ENCODE measurements at regions not wholly inside any gene's neighbourhood (a gene's known extent, or its start where the extent isn't known, plus 50 kb on each side); places are given as distances from the start of the nearest gene placed in this dataset.

- ChIA-PET CTCF (interaction anchor here (0.5 kb wide), 1 partner anchor 1352 kb away, joined by 3 read pairs; no protein-coding TSS in a partner anchor), POLR2A (no interaction called here)
- TF ChIP-seq PATZ1 (tag by site-specific recombination; IDR thresholded peaks at IDR 0.05) (no peak), ZNF621 (tag by site-specific recombination; IDR thresholded peaks at IDR 0.05) (no peak), MEIS1 (CRISPR knock-in tag; IDR thresholded peaks at IDR 0.05; ENCODE audit: borderline replicate concordance) (no peak), ZNF311 (tag by site-specific recombination; IDR thresholded peaks at IDR 0.05; ENCODE audit: borderline replicate concordance) (no peak), ZNF664 (tag by site-specific recombination; IDR thresholded peaks at IDR 0.05) (no peak), ZNF501 (tag by site-specific recombination; IDR thresholded peaks at IDR 0.05) (no peak), CTCF (tag by site-specific recombination; IDR thresholded peaks at IDR 0.05) (no peak), ZNF701 (tag by site-specific recombination; IDR thresholded peaks at IDR 0.05) (no peak), ZNF19 (tag by site-specific recombination; IDR thresholded peaks at IDR 0.05; ENCODE audit: low read depth) (no peak), OSR2 (tag by site-specific recombination; IDR thresholded peaks at IDR 0.05) (no peak), ZNF449 (tag by site-specific recombination; IDR thresholded peaks at IDR 0.05) (no peak)
- H3K4me3 ChIP-seq (ENCODE audit: low read depth, low read length), result no peak overlapping the region
- H3K4me1 ChIP-seq (ENCODE audit: control insufficient read depth, insufficient read depth, low read length), result no peaks in the 10 kb centered on the region
- no peak overlapping the region for H3K27ac ChIP-seq (ENCODE audit: extremely low read depth, low read depth, low read length)
- H3K36me3 ChIP-seq (ENCODE audit: control insufficient read depth in 2 of 2, insufficient read depth in 1 of 2, low read length in 2 of 2), result no peaks in the 10 kb centered on the region
- H3K9me3 ChIP-seq (ENCODE audit: control insufficient read depth, insufficient read depth, low read depth, low read length), result no peaks in the 10 kb centered on the region
Observed at GRCh38 chr7:10082896-10083295, 890.8 kb upstream of the PHF14 start.

- H3K4me3 ChIP-seq (ENCODE audit: low read depth, low read length), result no peak overlapping the region
- ChIA-PET POLR2A (no interaction called here), CTCF (interaction anchor here (0.6 kb wide), 1 partner anchor 105 kb away, joined by 3 read pairs; no protein-coding TSS in a partner anchor)
- no peaks in the 10 kb centered on the region for H3K36me3 ChIP-seq (ENCODE audit: control insufficient read depth in 2 of 2, insufficient read depth in 1 of 2, low read length in 2 of 2)
- no peak overlapping the region for H3K27ac ChIP-seq (ENCODE audit: extremely low read depth, low read depth, low read length)
- H3K9me3 ChIP-seq (ENCODE audit: control insufficient read depth, insufficient read depth, low read depth, low read length), result no peaks in the 10 kb centered on the region
- no peak for TF ChIP-seq ZFP37 (tag by site-specific recombination; IDR thresholded peaks at IDR 0.05)
- TF ChIP-seq PRDM1 (tag by site-specific recombination; IDR thresholded peaks at IDR 0.05), result no peak
- TF ChIP-seq ZNF600 (tag by site-specific recombination; IDR thresholded peaks at IDR 0.05), result no peak
- no peak for TF ChIP-seq ZBTB48 (tag by site-specific recombination; IDR thresholded peaks at IDR 0.05)
- no peak for TF ChIP-seq ZXDB (tag by site-specific recombination; IDR thresholded peaks at IDR 0.05)
- no peak for TF ChIP-seq ZNF561 (tag by site-specific recombination; IDR thresholded peaks at IDR 0.05; ENCODE audit: borderline replicate concordance)
- no peak for TF ChIP-seq ZNF138 (tag by site-specific recombination; IDR thresholded peaks at IDR 0.05; ENCODE audit: borderline replicate concordance)
- no peak for TF ChIP-seq BCL11A (tag by site-specific recombination; IDR thresholded peaks at IDR 0.05; ENCODE audit: low read depth)
- TF ChIP-seq OVOL3 (tag by site-specific recombination; IDR thresholded peaks at IDR 0.05), result no peak
- TF ChIP-seq HIC1 (tag by site-specific recombination; IDR thresholded peaks at IDR 0.05), result no peak
- no peak for TF ChIP-seq ZNF664 (tag by site-specific recombination; IDR thresholded peaks at IDR 0.05)
- TF ChIP-seq ZNF324 (tag by site-specific recombination; IDR thresholded peaks at IDR 0.05), result no peak
- TF ChIP-seq EGR2 (tag by site-specific recombination; IDR thresholded peaks at IDR 0.05; ENCODE audit: low read depth), result no peak
- no peak for TF ChIP-seq SALL2 (tag by site-specific recombination; IDR thresholded peaks at IDR 0.05; ENCODE audit: borderline replicate concordance)
- TF ChIP-seq ZNF433 (tag by site-specific recombination; IDR thresholded peaks at IDR 0.05; ENCODE audit: low read depth), result no peak
- TF ChIP-seq ZNF670 (tag by site-specific recombination; IDR thresholded peaks at IDR 0.05; ENCODE audit: low read depth), result no peak
- TF ChIP-seq ZBTB21 (tag by site-specific recombination; IDR thresholded peaks at IDR 0.05), result no peak
- TF ChIP-seq ZNF768 (tag by site-specific recombination; IDR thresholded peaks at IDR 0.05), result no peak
- no peak for TF ChIP-seq ZSCAN16 (tag by site-specific recombination; IDR thresholded peaks at IDR 0.05)
- no peak for TF ChIP-seq ZNF274 (IDR thresholded peaks at IDR 0.05; ENCODE audit: low read length)
- no peak for TF ChIP-seq ZNF274 (tag by site-specific recombination; IDR thresholded peaks at IDR 0.05; ENCODE audit: borderline replicate concordance)
- no peaks in the 10 kb centered on the region for H3K4me1 ChIP-seq (ENCODE audit: control insufficient read depth, insufficient read depth, low read length)
Observed at GRCh38 chr7:10083766-10084165, 889.9 kb upstream of the PHF14 start.

Data from HEK293 (cell line).